GM12875 (cell line): ENCODE measurements at regions not wholly inside any gene's neighbourhood (a gene's known extent, or its start where the extent isn't known, plus 50 kb on each side); places are given as distances from the start of the nearest gene placed in this dataset.
"Not testable (repeated sequence)": the region's sequence is repeated elsewhere in the genome, so short reads cannot be mapped to it uniquely, and the experiment has no call there.

Source experiments
- H3K4me3 ChIP-seq: one replicate; pipeline ENCODE4 v1.5.1; 2011; ENCODE audit warnings: low read depth, low read length, control low read depth
- TF ChIP-seq, protein P1 (sequence below): IDR thresholded peaks from 2 replicates; pipeline ENCODE4 v1.5.1; 2011; ENCODE audit warnings: low read depth, mild to moderate bottlenecking, control low read depth, inconsistent platforms, low read length, moderate library complexity, borderline replicate concordance; ENCODE audit not compliant: insufficient read depth

DNA sequence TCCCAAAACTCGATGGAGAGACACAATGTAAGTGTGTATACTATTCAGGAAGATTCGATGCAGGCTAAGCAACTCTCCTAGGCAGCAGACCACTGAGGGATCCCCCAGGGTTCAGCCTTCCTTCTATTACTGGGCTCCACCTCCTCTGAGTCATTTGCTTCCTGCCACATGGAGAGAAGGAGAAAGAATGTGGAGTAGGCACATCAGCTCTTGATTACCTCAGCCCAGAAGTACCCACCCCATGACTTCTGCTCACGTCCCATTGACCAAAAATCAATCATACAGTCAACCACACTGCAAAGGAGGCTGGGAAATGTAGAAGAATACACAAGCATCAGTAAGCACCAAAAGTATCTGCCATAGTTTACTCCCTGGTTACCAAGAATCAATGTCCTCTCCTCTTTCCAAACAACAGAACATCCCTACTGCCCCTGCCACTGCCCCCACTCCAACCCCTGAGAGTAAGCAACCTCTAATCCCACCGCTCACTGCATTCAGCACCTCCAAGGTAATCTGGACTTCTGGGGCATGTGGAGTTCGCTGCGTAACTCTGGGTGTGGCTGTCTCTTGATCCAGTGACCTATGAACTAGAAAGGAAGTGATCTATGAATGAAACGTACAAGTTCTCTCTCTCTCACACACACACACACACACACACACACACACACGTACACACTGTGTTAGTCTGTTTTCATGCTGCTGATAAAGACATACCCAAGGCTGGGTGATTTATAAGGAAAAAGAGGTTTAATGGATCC lies 91.2 kb upstream of the C1QTNF7 start:
- no peak overlapping the region for H3K4me3 ChIP-seq
- TF ChIP-seq, protein P1, sequence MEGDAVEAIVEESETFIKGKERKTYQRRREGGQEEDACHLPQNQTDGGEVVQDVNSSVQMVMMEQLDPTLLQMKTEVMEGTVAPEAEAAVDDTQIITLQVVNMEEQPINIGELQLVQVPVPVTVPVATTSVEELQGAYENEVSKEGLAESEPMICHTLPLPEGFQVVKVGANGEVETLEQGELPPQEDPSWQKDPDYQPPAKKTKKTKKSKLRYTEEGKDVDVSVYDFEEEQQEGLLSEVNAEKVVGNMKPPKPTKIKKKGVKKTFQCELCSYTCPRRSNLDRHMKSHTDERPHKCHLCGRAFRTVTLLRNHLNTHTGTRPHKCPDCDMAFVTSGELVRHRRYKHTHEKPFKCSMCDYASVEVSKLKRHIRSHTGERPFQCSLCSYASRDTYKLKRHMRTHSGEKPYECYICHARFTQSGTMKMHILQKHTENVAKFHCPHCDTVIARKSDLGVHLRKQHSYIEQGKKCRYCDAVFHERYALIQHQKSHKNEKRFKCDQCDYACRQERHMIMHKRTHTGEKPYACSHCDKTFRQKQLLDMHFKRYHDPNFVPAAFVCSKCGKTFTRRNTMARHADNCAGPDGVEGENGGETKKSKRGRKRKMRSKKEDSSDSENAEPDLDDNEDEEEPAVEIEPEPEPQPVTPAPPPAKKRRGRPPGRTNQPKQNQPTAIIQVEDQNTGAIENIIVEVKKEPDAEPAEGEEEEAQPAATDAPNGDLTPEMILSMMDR, result no peak

DNA sequence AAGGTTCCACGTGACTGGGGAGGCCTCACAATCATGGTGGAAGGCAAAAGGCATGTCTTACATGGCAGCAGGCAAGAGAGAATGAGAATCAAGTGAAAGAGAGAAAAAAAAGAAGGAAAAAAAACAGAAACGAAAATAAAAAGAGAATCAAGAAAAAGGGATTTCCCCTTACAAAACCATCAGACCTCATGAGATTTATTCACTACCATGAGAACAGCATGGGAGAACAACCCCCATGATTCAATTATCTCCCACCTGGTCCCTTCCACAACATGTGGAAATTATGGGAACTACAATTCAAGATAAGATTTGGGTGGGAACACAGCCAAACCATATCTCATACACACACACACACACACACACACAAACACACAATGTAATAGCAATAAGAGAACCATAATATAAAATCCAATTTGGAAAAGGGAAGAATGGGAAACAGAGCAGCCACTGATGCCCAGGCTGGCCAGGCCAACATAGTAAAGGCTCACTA lies 90.6 kb upstream of the C1QTNF7 start:
- H3K4me3 ChIP-seq, result not testable (repeated sequence)

DNA sequence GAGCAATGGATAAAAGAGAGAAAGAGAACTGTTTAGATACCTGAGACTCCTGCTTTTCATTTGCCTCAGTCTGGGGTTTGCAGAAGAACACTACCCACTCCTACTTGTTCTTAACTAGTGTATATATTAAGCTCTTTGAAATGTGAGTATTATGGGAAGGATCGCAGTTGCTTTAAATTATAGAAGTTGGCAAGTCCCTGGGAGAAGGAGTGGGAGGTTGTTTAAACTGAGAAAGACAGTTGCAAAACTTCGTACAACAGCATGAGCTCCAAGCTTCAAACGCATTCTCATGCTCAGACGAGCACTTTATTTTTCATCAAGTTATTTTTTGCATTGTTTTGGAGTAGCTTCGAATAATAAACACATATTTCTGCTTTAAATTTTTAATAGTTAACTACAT lies 88.1 kb upstream of the C1QTNF7 start:
- no peak overlapping the region for H3K4me3 ChIP-seq
- TF ChIP-seq, protein P1, result no peak

DNA sequence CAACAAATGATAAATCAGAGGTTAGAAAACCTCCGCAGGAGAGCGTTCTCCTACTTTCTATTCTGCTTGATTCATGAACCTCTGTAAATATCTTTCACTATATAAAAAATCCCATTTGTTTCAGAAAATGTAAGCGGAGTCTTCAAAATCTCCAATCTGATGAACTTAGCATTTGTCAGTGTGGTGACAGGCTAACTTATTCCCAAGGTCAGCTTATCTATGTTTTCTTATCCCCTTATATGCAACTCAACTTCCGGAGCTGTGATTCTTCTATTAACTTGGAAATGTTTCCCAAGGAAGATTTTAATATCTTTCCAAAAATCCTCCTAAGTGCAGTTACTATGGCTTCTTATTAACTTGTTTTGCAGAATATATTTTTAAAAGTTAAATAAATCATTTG lies 87.5 kb upstream of the C1QTNF7 start:
- TF ChIP-seq, protein P1, result no peak
- no peak overlapping the region for H3K4me3 ChIP-seq

DNA sequence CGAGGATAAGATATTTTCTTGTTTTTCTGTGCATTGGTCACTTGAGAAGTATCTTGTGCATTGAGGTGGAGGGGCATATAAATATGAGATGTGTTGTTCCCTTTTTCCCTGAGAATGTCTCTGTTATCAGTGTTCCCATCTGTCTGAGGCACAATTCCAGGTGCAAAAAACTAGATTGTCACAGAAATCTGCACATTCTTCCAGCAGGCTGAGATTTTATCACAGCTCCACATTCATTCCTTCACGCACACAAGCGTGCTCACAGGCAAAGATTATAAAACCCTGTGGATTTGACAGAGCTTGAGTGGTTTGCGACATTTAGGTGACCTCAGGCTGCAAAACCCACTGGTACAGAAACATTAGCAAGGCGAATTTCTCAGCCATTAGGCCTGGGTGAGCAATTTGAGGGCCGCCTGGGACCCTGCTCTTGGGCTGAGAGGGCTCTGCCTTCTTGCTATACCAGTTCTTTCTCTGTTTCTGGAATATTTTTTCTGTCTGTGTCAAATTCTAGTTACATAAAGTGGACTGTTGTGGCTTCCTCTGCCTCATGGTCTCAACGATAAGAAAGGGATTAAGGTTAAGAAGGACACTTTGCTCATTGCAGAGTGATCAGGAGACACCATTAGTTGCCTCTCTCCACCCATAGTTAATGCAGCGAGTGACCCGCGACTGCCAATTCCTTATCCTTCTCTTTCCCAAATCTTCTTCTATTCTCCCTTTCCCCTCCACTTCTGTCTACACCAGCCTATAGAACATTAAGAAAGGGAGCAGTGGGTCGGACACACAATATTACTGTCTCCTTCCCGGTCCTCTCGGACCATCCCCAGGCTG lies 86.7 kb upstream of the C1QTNF7 start:
- TF ChIP-seq, protein P1, result no peak
- no peak overlapping the region for H3K4me3 ChIP-seq

DNA sequence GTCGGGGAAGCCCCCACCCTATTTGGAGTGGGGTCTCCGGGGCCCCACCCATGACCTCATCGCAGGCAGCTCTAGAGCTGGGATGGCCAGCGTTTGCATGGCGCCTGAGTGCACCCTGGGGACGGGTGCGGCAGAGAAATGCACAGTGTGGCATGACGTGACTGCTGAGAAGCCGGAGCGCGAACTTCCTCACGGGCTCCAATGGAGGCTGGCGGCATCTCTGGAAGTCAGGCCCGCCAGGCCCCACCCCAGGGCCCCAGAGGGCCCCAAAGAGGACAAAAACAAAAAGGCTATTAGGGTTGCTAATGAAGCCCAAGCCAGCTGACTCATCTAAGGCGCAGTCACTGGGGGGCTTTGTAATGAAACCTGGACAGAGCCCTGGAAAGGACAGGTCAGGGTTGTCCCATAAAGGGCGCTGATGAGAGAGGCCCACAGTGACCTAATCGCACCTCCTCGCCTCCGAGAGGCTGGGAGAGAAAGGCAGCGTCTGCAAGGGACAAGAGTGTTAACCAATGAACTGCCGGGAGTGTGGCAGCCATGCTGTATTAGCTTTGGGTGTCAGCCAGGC lies 86.0 kb upstream of the C1QTNF7 start:
- H3K4me3 ChIP-seq, result no peak overlapping the region
- TF ChIP-seq, protein P1, result no peak

DNA sequence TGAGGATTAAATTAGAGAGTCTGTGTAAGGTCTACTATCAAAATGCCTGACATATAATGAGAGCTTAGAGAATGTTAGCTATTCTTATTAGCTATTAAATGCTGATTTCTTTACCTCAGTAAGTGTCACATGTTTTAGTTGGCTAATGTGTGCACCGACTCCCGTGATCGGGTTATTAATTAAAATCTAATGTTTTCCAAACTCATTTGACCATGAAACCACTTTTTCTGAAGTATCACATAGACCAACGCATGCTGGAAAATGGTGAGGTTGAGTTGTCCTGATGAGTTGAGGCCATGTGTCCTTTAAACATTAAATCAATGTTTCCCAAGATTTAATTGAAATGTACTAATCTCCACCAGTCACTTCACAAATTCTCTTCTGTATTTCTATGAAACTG lies 84.8 kb upstream of the C1QTNF7 start:
- TF ChIP-seq, protein P1, result no peak

More for the DNA sequence above, 84.8 kb upstream of the C1QTNF7 start:
- no peak overlapping the region for H3K4me3 ChIP-seq
